GM19395 (cell line): ENCODE measurements at regions not wholly inside any gene's neighbourhood (a gene's known extent, or its start where the extent isn't known, plus 50 kb on each side); places are given as distances from the start of the nearest gene placed in this dataset.

Source experiments
- ATAC-seq: cut with Tn5 transposase; IDR thresholded peaks from one replicate; pipeline ENCODE4 v1.9.1; 2021; ENCODE audit warnings: mild to moderate bottlenecking, moderate library complexity; ENCODE audit not compliant: unreplicated experiment

DNA sequence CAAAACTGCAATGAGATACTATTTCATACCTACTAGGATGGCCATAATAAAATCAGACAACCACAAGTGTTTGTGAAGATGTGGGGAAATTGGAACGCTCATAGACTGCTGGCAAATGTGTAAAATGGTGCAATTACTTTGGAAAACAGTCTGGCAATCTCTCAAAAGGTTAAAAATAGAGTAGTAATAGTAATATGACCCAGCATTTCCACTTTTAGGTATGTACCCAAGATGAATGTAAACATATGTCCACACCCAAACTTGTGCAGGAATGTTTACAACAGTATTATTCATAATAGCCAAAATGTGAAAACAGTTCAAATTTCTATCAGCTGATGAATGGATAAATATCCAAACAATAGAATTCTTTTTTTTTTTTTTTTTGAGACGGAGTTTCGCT is 731.6 kb upstream of the ANKRD30A start:
- no peak for ATAC-seq

GRCh38 chr10:36391405-36391804 is 734.0 kb upstream of the ANKRD30A start:
- no peak for ATAC-seq

DNA sequence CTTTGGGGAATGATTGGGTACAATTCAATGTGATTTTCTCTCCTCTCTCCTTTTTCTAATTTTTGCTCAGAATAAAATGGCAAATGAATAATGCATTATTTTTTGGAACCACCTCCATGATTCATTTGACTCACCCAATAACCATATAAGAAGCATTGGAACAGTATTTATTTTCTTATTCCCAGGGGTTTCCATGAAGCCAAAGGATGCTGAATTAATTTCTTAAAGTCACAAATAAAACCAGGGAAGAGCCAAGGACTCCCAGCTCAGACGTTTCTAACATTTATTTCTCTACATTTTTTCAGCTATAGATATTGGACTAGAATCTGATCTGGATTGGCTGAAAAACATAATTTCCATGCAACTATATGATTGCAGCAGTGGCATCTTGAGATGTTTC is 735.2 kb upstream of the ANKRD30A start:
- no peak for ATAC-seq

DNA sequence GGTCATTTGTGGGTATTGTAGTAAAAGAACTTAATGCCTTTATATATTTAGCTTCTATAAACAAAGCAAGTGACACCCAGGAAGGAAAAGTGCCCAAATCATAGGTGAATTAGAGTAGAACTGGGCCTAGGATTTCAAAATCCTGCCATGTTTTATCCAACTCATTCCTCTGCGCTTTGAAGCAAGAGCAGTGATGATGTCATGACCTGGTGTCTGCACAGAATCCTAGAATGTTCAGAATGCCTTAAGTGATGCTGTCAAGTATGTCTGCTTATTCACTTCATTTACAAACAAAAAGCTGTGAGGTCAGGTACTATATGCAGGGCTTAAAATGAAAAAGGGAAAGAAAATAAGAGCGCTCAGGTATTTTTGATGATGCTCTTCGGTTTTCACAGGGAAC is 737.2 kb upstream of the ANKRD30A start:
- no peak for ATAC-seq

DNA sequence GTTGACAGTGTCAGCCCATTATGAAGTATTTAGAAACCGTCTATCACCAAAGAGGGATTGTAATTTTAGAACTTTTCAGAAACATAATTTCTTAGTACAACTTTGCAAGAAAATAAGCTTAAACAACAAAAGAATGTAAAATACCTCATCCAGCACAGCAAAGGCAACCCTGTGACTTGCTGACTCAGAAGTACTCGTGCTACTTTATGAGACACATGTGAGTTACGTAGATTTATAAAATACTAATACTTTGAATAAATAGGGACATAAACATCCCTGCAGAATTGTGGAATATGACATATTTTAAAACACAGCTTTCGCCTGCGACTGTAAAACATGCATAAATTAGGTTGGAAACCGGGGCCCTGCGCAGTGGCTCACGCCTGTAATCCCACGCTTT is 739.7 kb upstream of the ANKRD30A start:
- no peak for ATAC-seq

DNA sequence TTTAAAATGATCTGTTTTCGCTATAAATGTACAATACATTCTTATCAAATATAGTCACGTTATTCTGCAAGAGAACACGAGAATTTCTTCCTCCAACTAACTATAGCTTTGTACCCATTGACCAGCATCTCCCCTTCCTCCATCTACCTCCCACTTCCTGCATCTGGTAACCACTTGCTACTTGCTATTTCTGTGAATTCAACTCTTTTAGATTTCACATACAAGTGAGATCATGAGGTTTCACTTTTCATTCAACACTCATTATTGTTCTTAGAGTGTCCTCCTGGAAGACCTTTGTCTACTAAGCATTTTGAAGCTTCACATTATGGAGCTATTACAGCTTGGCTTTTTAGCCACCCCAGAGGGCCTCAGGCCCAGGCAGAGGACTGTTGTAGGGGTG is 741.3 kb upstream of the FZD8 start:
- ATAC-seq: no peak

GRCh38 chr10:36381748-36382147 is 739.7 kb upstream of the FZD8 start:
- no peak for ATAC-seq

DNA sequence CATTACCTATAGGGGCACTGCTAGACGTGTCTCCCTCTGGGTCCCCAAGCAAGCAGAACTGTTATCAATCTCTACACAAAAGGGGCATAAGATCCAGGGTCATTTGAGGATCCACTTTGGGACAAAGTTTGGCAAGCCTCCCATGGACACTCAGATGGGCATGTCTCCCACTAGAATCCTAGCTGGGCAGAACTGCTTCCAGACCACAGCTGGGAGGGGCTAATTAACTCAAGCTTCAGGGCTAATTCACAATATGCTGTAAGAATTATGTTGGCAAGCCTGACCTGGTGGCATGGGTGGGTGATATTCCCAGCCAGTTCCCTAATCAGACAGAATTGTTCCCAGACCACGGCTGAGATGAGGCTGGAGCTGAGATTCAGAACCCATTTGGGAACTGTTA is 738.4 kb upstream of the FZD8 start:
- no peak for ATAC-seq

- ATAC-seq: no peak
Measured at GRCh38 chr10:36375107-36375506, 733.0 kb upstream of the FZD8 start.

GRCh38 chr10:36373424-36374096 is 731.5 kb upstream of the FZD8 start:
- no peak for ATAC-seq

DNA sequence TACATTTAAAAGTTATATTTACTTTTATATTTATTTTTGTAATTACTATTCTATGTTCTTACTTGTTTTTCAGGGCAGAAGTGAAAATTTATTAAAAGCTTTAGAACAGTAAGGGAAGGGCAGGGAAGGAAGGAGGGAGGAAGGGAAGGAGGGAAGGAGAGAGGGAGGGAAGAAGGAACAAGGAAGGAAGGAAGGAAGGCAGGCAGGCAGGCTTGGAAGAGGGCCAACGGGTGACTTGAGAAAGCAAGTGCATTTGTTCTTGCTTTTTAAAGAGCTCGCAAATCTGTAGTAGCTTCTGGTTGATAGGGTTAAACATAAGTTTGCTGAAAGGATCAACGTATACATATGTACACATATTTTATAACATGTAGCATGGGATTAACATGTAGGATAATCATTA is 725.3 kb upstream of the FZD8 start:
- ATAC-seq: no peak

- ATAC-seq: no peak
Measured at GRCh38 chr10:36366843-36367242, 724.7 kb upstream of the FZD8 start.

- ATAC-seq: no peak
Measured at GRCh38 chr10:36366065-36366464, 724.0 kb upstream of the FZD8 start.

- ATAC-seq: no peak
Measured at GRCh38 chr10:36362257-36362656, 720.2 kb upstream of the FZD8 start.

DNA sequence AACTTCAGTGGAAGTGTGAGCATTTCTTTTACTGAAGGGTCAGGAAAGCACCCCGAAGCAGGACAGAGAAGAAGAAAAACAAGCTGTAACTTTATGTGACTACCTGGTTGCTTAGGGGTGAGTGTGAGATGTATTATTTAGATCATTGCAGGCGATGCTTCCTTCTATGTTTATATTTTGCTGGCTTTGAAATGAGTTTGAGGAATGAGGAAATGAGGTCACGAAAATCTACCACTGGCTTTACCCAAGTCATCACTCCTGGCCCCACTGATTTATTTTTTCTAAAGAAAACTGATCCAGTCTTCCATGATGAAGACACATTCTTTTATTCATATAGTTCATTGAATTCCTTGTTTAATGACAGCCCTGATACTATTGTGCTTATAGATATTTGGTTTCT is 716.6 kb upstream of the FZD8 start:
- no peak for ATAC-seq

- no peak for ATAC-seq
Measured at GRCh38 chr10:36354633-36355032, 712.5 kb upstream of the FZD8 start.

DNA sequence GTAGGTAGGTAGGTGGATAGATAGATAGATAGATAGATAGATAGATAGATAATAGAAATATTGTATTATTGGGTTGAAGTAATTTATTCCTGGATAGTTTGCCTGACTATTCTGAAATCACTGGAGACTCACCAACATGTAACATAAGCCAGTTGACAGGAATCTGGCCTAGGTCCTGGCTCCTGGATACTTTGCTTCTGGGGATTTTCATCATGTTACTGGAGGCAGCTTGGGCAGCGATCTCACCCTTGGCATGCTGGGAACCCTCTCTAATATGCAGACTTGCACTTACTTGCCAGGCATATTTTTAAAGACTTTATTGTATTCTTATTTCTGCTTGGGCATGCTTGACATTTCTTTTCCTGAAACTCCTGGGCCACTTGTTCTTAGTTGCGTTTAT is 709.1 kb upstream of the FZD8 start:
- ATAC-seq: no peak

DNA sequence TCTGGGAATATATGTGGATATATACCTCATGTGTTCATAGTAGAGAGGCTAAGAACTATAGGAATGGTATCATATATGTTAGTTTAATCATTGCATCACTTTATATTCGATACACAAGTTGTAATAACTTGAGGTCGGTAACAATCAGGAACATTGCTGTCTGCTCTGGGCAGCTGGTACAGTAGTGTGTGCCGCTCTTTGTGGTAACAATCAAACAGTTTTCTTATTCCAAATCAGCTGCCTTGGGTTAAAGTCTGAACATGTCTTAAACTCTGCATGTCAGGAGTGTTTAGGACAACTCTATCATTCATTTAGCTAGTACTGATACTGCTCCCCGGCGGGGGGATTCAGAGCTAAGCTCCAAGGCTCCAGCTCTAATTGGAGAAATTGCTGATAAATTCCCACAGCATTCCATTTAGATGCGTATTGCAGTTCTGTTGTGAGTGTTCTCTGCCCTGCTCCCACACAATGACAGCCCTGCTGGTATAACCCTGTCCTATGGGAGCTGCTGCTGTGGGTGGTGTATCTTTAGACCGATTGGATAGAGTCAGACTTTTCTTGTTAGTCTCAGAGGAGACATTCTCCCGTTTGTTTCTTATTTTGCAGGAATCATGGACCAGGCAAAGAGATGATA is 707.5 kb upstream of the FZD8 start:
- ATAC-seq: no peak

GRCh38 chr10:36345807-36346206 is 703.7 kb upstream of the FZD8 start:
- ATAC-seq: no peak

- ATAC-seq: no peak
Measured at GRCh38 chr10:36345175-36345533, 703.1 kb upstream of the FZD8 start.

DNA sequence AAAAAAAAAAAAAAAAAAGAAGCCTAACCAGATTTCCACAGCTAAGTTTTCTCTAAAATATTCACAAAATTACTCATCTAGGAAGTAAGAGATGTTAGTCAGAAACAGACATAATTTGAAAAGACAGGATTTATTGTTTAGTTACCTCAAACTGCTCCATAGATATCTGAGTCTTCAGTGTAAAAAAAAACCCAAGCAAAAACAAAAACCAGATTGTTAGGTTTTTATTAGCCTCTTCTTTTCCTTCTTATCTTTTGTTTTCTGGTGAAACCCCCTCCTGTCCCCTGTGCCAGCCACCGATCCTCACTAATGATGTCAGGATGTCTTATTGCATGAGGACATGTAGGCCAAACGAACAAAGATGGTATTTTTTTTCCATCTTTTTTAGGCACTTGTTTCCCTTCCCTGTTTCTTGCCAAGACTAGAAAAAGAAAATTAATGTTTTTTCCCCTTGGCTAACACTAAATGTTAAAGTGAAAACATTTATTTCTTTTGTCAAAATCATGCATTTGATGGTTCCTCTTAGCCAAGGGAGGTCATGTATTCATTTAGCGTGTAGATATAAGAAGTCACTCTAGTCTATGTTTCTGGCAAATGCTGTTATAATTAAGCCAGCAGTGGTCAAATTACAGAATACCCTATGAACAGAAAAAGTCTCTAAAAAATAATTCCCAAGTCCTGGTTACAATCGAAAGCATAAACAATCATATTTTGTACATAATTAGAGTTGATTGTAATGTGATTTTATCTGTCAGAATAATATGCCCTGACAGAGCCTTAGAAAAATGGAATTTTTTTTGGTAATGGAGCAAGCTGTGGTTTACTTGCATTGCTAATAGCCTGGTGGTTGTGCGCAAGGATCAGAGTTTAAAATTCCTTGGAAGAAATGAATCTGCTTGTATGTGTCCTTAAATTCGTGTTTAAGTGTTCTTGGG is 702.4 kb upstream of the FZD8 start:
- ATAC-seq: no peak

DNA sequence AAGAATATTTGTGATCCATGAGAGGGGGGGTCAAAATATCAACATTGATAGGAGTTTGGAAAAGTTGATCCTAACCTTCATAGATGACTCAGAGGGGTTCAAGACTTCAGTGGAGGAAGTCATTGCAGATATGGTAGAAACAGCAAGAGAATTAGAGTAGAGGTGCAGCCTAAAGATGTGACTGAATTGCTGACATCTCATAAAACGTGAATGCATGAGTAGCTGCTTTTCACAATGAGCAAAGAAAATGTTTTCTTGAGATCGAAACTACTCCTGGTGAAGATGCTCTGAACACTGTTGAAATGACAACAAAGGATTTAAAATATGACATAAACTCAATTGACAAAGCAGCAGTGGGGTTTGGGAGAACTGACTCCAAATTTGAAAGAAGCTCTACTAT is 700.7 kb upstream of the FZD8 start:
- ATAC-seq: no peak
